SK-N-SH (cell line): ENCODE measurements at regions not wholly inside any gene's neighbourhood (a gene's known extent, or its start where the extent isn't known, plus 50 kb on each side); places are given as distances from the start of the nearest gene placed in this dataset.

ENCODE experiments used
- CHD2 ChIP-seq: fragments of 150-350 bp; IDR thresholded peaks from 2 replicates; pipeline ENCODE4 v1.6.1; 2018; ENCODE audit warnings: low read length; ENCODE audit not compliant: partially characterized antibody
- ELF1 ChIP-seq: IDR thresholded peaks from 2 replicates; pipeline ENCODE4 v1.4.0; 2012
- EP300 ChIP-seq, 2 experiments: IDR thresholded peaks; 2 replicates each; pipeline versions ENCODE4 v1.4.0 to v1.6.1; 2012; ENCODE audit warnings: borderline replicate concordance in 1 of 2, low read depth in 1 of 2, low read length in 1 of 2
- JUND ChIP-seq: IDR thresholded peaks from 2 replicates; pipeline ENCODE4 v1.4.0; 2012
- MEF2A ChIP-seq: IDR thresholded peaks from 2 replicates; pipeline ENCODE4 v1.4.0; 2012; ENCODE audit warnings: low read depth, borderline replicate concordance
- POLR2AphosphoS5 ChIP-seq: IDR thresholded peaks from 2 replicates; pipeline ENCODE4 v1.6.1; 2012; ENCODE audit warnings: low read depth, low read length
- RAD21 ChIP-seq: IDR thresholded peaks from 2 replicates; pipeline ENCODE4 v1.6.1; 2012; ENCODE audit warnings: mild to moderate bottlenecking, low read length
- RFX5 ChIP-seq: IDR thresholded peaks from 2 replicates; pipeline ENCODE4 v1.6.1; 2012; ENCODE audit warnings: mild to moderate bottlenecking, improper control_type of control experiment, low read length
- RXRA ChIP-seq: IDR thresholded peaks from 2 replicates; pipeline ENCODE4 v1.4.0; 2012; ENCODE audit warnings: low read depth, mild to moderate bottlenecking, borderline replicate concordance
- TEAD4 ChIP-seq: IDR thresholded peaks from 2 replicates; pipeline ENCODE4 v1.4.0; 2012; ENCODE audit warnings: mild to moderate bottlenecking, borderline replicate concordance; ENCODE audit not compliant: insufficient read depth
- USF2 ChIP-seq: fragments of 150-350 bp; IDR thresholded peaks from 2 replicates; pipeline ENCODE4 v1.6.1; 2017; ENCODE audit warnings: antibody characterized with exemption, low read length, low read depth, borderline replicate concordance
- TF ChIP-seq, protein P1 (sequence below): fragments of 200-600 bp; sonication (generic); IDR thresholded peaks from 2 replicates; pipeline ENCODE4 v1.6.1; 2017; ENCODE audit warnings: antibody characterized with exemption, mild to moderate bottlenecking, moderate library complexity
- TF ChIP-seq, protein P2 (sequence below): IDR thresholded peaks from 2 replicates; pipeline ENCODE4 v1.4.0; 2012; ENCODE audit warnings: low read depth

- TF ChIP-seq POLR2AphosphoS5 (no peak), CHD2 (no peak), EP300 (IDR thresholded peaks at IDR 0.05; ENCODE audit: borderline replicate concordance in 1 of 2, low read depth in 1 of 2, low read length in 1 of 2) (no peak), JUND (no peak), RFX5 (no peak), USF2 (no peak), TEAD4 (no peak), RXRA (no peak), MEF2A (no peak), ELF1 (no peak), RAD21 (no peak)
- TF ChIP-seq, protein P1, sequence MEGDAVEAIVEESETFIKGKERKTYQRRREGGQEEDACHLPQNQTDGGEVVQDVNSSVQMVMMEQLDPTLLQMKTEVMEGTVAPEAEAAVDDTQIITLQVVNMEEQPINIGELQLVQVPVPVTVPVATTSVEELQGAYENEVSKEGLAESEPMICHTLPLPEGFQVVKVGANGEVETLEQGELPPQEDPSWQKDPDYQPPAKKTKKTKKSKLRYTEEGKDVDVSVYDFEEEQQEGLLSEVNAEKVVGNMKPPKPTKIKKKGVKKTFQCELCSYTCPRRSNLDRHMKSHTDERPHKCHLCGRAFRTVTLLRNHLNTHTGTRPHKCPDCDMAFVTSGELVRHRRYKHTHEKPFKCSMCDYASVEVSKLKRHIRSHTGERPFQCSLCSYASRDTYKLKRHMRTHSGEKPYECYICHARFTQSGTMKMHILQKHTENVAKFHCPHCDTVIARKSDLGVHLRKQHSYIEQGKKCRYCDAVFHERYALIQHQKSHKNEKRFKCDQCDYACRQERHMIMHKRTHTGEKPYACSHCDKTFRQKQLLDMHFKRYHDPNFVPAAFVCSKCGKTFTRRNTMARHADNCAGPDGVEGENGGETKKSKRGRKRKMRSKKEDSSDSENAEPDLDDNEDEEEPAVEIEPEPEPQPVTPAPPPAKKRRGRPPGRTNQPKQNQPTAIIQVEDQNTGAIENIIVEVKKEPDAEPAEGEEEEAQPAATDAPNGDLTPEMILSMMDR: no peak
- TF ChIP-seq, protein P2, sequence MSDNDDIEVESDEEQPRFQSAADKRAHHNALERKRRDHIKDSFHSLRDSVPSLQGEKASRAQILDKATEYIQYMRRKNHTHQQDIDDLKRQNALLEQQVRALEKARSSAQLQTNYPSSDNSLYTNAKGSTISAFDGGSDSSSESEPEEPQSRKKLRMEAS: no peak
These were observed 83.3 kb upstream of the TGM3 start for GRCh38 chr20:2212456-2213015.
